ENCODE measurements at regions not wholly inside any gene's neighbourhood (a gene's known extent, or its start where the extent isn't known, plus 50 kb on each side); places are given as distances from the start of the nearest gene placed in this dataset.

- DNase-seq (ENCODE audit: low spot score) (no peak), FAIRE-seq (no peak)
These were observed 207.0 kb upstream of the HS6ST1 start for GRCh38 chr2:128525653-128526052.

- no peak for DNase-seq (ENCODE audit: low spot score)
- no peak for FAIRE-seq
These were observed 207.8 kb upstream of the HS6ST1 start for GRCh38 chr2:128526455-128526976.

GRCh38 chr2:128528133-128528532 lies 209.5 kb upstream of the HS6ST1 start:
- no peak for DNase-seq (ENCODE audit: low spot score)

GRCh38 chr2:128530025-128530573 lies 211.4 kb upstream of the HS6ST1 start:
- FAIRE-seq = no peak
- DNase-seq (ENCODE audit: low spot score) = no peak

More at GRCh38 chr2:128528133-128528532, 209.5 kb upstream of the HS6ST1 start:
- no peak for FAIRE-seq

- DNase-seq (ENCODE audit: low spot score) (no peak), FAIRE-seq (no peak)
These were observed 213.2 kb upstream of the HS6ST1 start for GRCh38 chr2:128531856-128532255.

GRCh38 chr2:128533101-128533500 lies 214.4 kb upstream of the HS6ST1 start:
- DNase-seq (ENCODE audit: low spot score) = no peak
- FAIRE-seq = no peak

GRCh38 chr2:128534688-128535392 lies 216.2 kb upstream of the HS6ST1 start:
- FAIRE-seq = no peak
- no peak for DNase-seq (ENCODE audit: low spot score)

- FAIRE-seq (no peak), DNase-seq (ENCODE audit: low spot score) (peak; percentile 12)
These were observed 217.3 kb upstream of the HS6ST1 start for GRCh38 chr2:128535953-128536352.

GRCh38 chr2:128536925-128537620 lies 218.4 kb upstream of the HS6ST1 start:
- FAIRE-seq (no peak), DNase-seq (ENCODE audit: low spot score) (peak; percentile 39)

- no peak for FAIRE-seq
These were observed 219.0 kb upstream of the HS6ST1 start for GRCh38 chr2:128537646-128538045.

GRCh38 chr2:128538396-128538795 lies 219.7 kb upstream of the HS6ST1 start:
- no peak for FAIRE-seq
- DNase-seq (ENCODE audit: low spot score) = no peak

More at GRCh38 chr2:128537646-128538045, 219.0 kb upstream of the HS6ST1 start:
- no peak for DNase-seq (ENCODE audit: low spot score)

GRCh38 chr2:128540670-128541069 lies 222.0 kb upstream of the HS6ST1 start:
- no peak for FAIRE-seq
- no peak for DNase-seq (ENCODE audit: low spot score)

GRCh38 chr2:128541448-128541847 lies 222.8 kb upstream of the HS6ST1 start:
- DNase-seq (ENCODE audit: low spot score) (no peak), FAIRE-seq (no peak)

GRCh38 chr2:128543036-128543435 lies 224.4 kb upstream of the HS6ST1 start:
- FAIRE-seq (no peak), DNase-seq (ENCODE audit: low spot score) (no peak)

GRCh38 chr2:128543646-128544045 lies 225.0 kb upstream of the HS6ST1 start:
- DNase-seq (ENCODE audit: low spot score) (no peak), FAIRE-seq (no peak)

- FAIRE-seq = no peak
These were observed 225.8 kb upstream of the HS6ST1 start for GRCh38 chr2:128544321-128545037.

GRCh38 chr2:128545085-128545484 lies 226.4 kb upstream of the HS6ST1 start:
- FAIRE-seq = no peak
- no peak for DNase-seq (ENCODE audit: low spot score)

More at GRCh38 chr2:128544321-128545037, 225.8 kb upstream of the HS6ST1 start:
- no peak for DNase-seq (ENCODE audit: low spot score)

GRCh38 chr2:128545829-128546228 lies 227.2 kb upstream of the HS6ST1 start:
- no peak for FAIRE-seq

GRCh38 chr2:128547667-128548066 lies 229.0 kb upstream of the HS6ST1 start:
- DNase-seq (ENCODE audit: low spot score) (no peak), FAIRE-seq (no peak)

More at GRCh38 chr2:128545829-128546228, 227.2 kb upstream of the HS6ST1 start:
- no peak for DNase-seq (ENCODE audit: low spot score)

GRCh38 chr2:128548461-128548891 lies 229.8 kb upstream of the HS6ST1 start:
- DNase-seq (ENCODE audit: low spot score) (no peak), FAIRE-seq (no peak)

GRCh38 chr2:128549094-128549493 lies 230.4 kb upstream of the HS6ST1 start:
- FAIRE-seq (no peak), DNase-seq (ENCODE audit: low spot score) (no peak)

Measured in RCC 7860 (cell line).